Erythroblast (primary cell): ENCODE measurements at regions not wholly inside any gene's neighbourhood (a gene's known extent, or its start where the extent isn't known, plus 50 kb on each side); places are given as distances from the start of the nearest gene placed in this dataset.

Experiments used
- GATA1 ChIP-seq: IDR thresholded peaks from 2 replicates; pipeline ENCODE4 v1.6.1; 2011; ENCODE audit warnings: low read depth, mild to moderate bottlenecking, control low read depth, low read length, moderate library complexity
- POLR2A ChIP-seq: IDR thresholded peaks from 2 replicates; pipeline ENCODE4 v1.6.1; 2011; ENCODE audit warnings: mild to moderate bottlenecking, low read length

- TF ChIP-seq POLR2A (no peak), GATA1 (no peak)
Measured at GRCh38 chr19:31173991-31174390, 175.2 kb downstream of the TSHZ3 start.
